Caco-2 (cell line): ENCODE measurements at regions not wholly inside any gene's neighbourhood (a gene's known extent, or its start where the extent isn't known, plus 50 kb on each side); places are given as distances from the start of the nearest gene placed in this dataset.

Experiments
- BruUV-seq: library from RNA; stranded (reverse); fragments of 400-500 nt; replicated peaks from 2 replicates; lab custom pipeline; 2021; lab: Mats Ljungman, UMichigan
- CTCF ChIA-PET: fragments of 300-600 bp; sonication (Branson Sonifier 250); formaldehyde crosslinking; loops from one replicate; lab custom pipeline; 2022; ENCODE audit warnings: antibody characterized with exemption; lab: Charles Lee
- POLR2A ChIA-PET: fragments of 300-600 bp; sonication (Branson Sonifier 250); formaldehyde crosslinking; loops from one replicate; lab custom pipeline; 2022; ENCODE audit warnings: antibody characterized with exemption; lab: Charles Lee
- DNase-seq, 2 experiments: peaks; one replicate each; pipeline versions ENCODE4 v3.0.0 to v3.0.0-alpha.2; 2020 to 2022
- H3K27me3 ChIP-seq: replicated peaks from 2 replicates; pipeline ENCODE4 v1.6.0; 2011; ENCODE audit warnings: low read length; ENCODE audit not compliant: control insufficient read depth, insufficient read depth
- H3K36me3 ChIP-seq: 2 replicates; pipeline ENCODE4 v1.5.1; 2011; ENCODE audit warnings: low read length; ENCODE audit not compliant: control insufficient read depth, insufficient read depth
- H3K4me1 ChIP-seq: fragments of 250-450 bp; sonication (Bioruptor Pico); 2 replicates; pipeline ENCODE4 v1.5.1; 2020; ENCODE audit warnings: mild to moderate bottlenecking
- H3K4me3 ChIP-seq: 2 replicates; pipeline ENCODE4 v1.5.1; 2011; ENCODE audit warnings: low read depth, mild to moderate bottlenecking, control low read depth, low read length
- H3K9me3 ChIP-seq: fragments of 250-450 bp; sonication (Bioruptor Pico); 2 replicates; pipeline ENCODE4 v1.5.1; 2020; ENCODE audit warnings: mild to moderate bottlenecking, moderate library complexity
- H3K27ac Mint-ChIP-seq: one replicate; pipeline ENCODE4 v1.8.0; 2022; ENCODE audit warnings: mixed read lengths; ENCODE audit not compliant: unreplicated experiment
- H3K27me3 Mint-ChIP-seq: one replicate; pipeline ENCODE4 v1.8.0; 2022; ENCODE audit warnings: mixed read lengths; ENCODE audit not compliant: insufficient read depth, unreplicated experiment
- H3K36me3 Mint-ChIP-seq: one replicate; pipeline ENCODE4 v1.8.0; 2022; ENCODE audit warnings: mild to moderate bottlenecking, mixed read lengths; ENCODE audit not compliant: insufficient read depth, unreplicated experiment
- H3K4me1 Mint-ChIP-seq: one replicate; pipeline ENCODE4 v1.8.0; 2022; ENCODE audit warnings: low read depth, mixed read lengths; ENCODE audit not compliant: unreplicated experiment
- H3K4me3 Mint-ChIP-seq: one replicate; pipeline ENCODE4 v1.8.0; 2022; ENCODE audit warnings: mild to moderate bottlenecking, moderate library complexity, mixed read lengths; ENCODE audit not compliant: unreplicated experiment
- H3K9me3 Mint-ChIP-seq: one replicate; pipeline ENCODE4 v1.8.0; 2022; ENCODE audit warnings: mixed read lengths; ENCODE audit not compliant: unreplicated experiment
- CTCF ChIP-seq, 2 experiments: fragments of 200-600 bp in 1 of 2; IDR thresholded peaks; 1 replicate in 1 of 2; 2 replicates in 1 of 2; pipeline versions ENCODE4 v1.5.1 to v1.8.0; 2011 to 2022; ENCODE audit warnings: antibody characterized with exemption in 1 of 2, control low read depth in 1 of 2, inconsistent platforms in 1 of 2, low read depth in 1 of 2, low read length in 1 of 2, mild to moderate bottlenecking in 1 of 2, moderate library complexity in 1 of 2; ENCODE audit not compliant: insufficient read depth in 1 of 2, severe bottlenecking in 1 of 2, unreplicated experiment in 1 of 2
- intact Hi-C: fragments of 100-400 bp; cut with micrococcal nuclease; formaldehyde crosslinking; loops from one replicate; pipeline ENCODE4 v1.10.0; 2022; ENCODE audit not compliant: unreplicated experiment

GRCh38 chr10:29064680-29065079 lies 224.2 kb upstream of the LYZL1 start:
- Histone ChIP-seq H3K4me3 (0 out of 2 replicates have a peak overlapping the region, but pooled peaks have one; percentile 14), H3K36me3 (no peaks in the 10 kb centered on the region), H3K9me3 (no peaks in the 10 kb centered on the region), H3K4me1 (peaks cover 66% of the 10 kb centered on the region), H3K27me3 (no peaks in the 10 kb centered on the region)
- POLR2A ChIA-PET = no interaction called here
- no peaks in the 10 kb centered on the region for H3K9me3 Mint-ChIP-seq
- H3K27me3 Mint-ChIP-seq = no peaks in the 10 kb centered on the region
- H3K4me3 Mint-ChIP-seq = peak overlapping the region; percentile 32
- no peak for TF ChIP-seq CTCF (IDR thresholded peaks at IDR 0.05; ENCODE audit: insufficient read depth in 1 of 2, low read depth in 1 of 2, low read length in 1 of 2, severe bottlenecking in 1 of 2, unreplicated experiment in 1 of 2)
- peak overlapping the region; percentile 68 for H3K27ac Mint-ChIP-seq
- intact Hi-C loops = loop anchor here (1.0 to 2.0 kb wide), 7 partner anchors 45 to 396 kb away; partner anchors contain the start of gene BAMBI
- peaks cover 47% of the 10 kb centered on the region for H3K4me1 Mint-ChIP-seq
- H3K36me3 Mint-ChIP-seq = no peaks in the 10 kb centered on the region
- DNase-seq = peak in 1 of 2 experiments; percentile 63
- CTCF ChIA-PET = no interaction called here
- BruUV-seq = no TSS peak

GRCh38 chr10:29067161-29067560 lies 221.7 kb upstream of the LYZL1 start:
- Histone ChIP-seq H3K36me3 (no peaks in the 10 kb centered on the region), H3K4me3 (no peak overlapping the region), H3K9me3 (no peaks in the 10 kb centered on the region), H3K4me1 (peaks cover 83% of the 10 kb centered on the region), H3K27me3 (no peaks in the 10 kb centered on the region)
- H3K4me3 Mint-ChIP-seq = no peak overlapping the region
- intact Hi-C loops = no loop called here
- H3K4me1 Mint-ChIP-seq = peaks cover 51% of the 10 kb centered on the region
- no peaks in the 10 kb centered on the region for H3K27me3 Mint-ChIP-seq
- H3K27ac Mint-ChIP-seq = peak overlapping the region; percentile 54
- H3K36me3 Mint-ChIP-seq = no peaks in the 10 kb centered on the region
- CTCF ChIA-PET = no interaction called here
- POLR2A ChIA-PET = no interaction called here
- peak; percentile 69 to 79 for DNase-seq
- TF ChIP-seq CTCF (IDR thresholded peaks at IDR 0.05; ENCODE audit: insufficient read depth in 1 of 2, low read depth in 1 of 2, low read length in 1 of 2, severe bottlenecking in 1 of 2, unreplicated experiment in 1 of 2) = no peak
- H3K9me3 Mint-ChIP-seq = no peaks in the 10 kb centered on the region
- BruUV-seq = no TSS peak

- Mint-ChIP-seq H3K9me3 (no peaks in the 10 kb centered on the region), H3K27ac (peak overlapping the region; percentile 76), H3K4me1 (peaks cover 51% of the 10 kb centered on the region), H3K4me3 (no peak overlapping the region), H3K27me3 (no peaks in the 10 kb centered on the region), H3K36me3 (no peaks in the 10 kb centered on the region)
- no peaks in the 10 kb centered on the region for H3K9me3 ChIP-seq
- H3K27me3 ChIP-seq = no peaks in the 10 kb centered on the region
- H3K4me1 ChIP-seq = peaks cover 83% of the 10 kb centered on the region
- ChIA-PET POLR2A (no interaction called here), CTCF (no interaction called here)
- H3K36me3 ChIP-seq = no peaks in the 10 kb centered on the region
- intact Hi-C loops = no loop called here
- no peak for DNase-seq
- no peak overlapping the region for H3K4me3 ChIP-seq
- no TSS peak for BruUV-seq
- no peak for TF ChIP-seq CTCF (IDR thresholded peaks at IDR 0.05; ENCODE audit: insufficient read depth in 1 of 2, low read depth in 1 of 2, low read length in 1 of 2, severe bottlenecking in 1 of 2, unreplicated experiment in 1 of 2)
These were observed 221.2 kb upstream of the LYZL1 start for GRCh38 chr10:29067628-29068027.
